ENCODE measurements at regions not wholly inside any gene's neighbourhood (a gene's known extent, or its start where the extent isn't known, plus 50 kb on each side); places are given as distances from the start of the nearest gene placed in this dataset.

DNA sequence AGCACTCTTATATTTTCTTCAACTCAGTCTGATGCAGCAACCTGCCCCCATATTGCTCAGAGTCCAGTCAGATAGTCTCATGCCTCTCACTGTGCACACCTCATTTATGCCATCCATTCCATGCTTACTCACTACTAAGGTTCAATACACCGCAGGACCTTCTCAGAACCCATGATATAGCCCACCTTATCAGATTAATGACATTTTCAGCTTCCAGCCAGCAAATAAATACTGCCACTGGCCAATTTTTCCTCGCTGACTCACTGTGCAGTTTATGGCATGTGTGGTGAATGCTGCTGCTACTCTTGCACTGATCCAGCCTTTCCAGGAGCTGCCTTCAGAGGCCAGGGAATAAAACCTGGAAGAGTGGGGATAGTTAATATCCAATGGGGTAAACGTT lies 380.6 kb upstream of the SPOCK3 start:
- TF ChIP-seq ZNF70 (CRISPR knock-in tag; IDR thresholded peaks at IDR 0.05) (no peak), TOX (CRISPR knock-in tag; IDR thresholded peaks at IDR 0.05; ENCODE audit: borderline replicate concordance) (no peak), OSR1 (CRISPR knock-in tag; IDR thresholded peaks at IDR 0.05) (no peak), ZC3H10 (CRISPR knock-in tag; IDR thresholded peaks at IDR 0.05) (no peak), BACH2 (CRISPR knock-in tag; IDR thresholded peaks at IDR 0.05; ENCODE audit: borderline replicate concordance) (no peak), GLIS3 (CRISPR knock-in tag; IDR thresholded peaks at IDR 0.05) (no peak)
- TF ChIP-seq, protein P1, sequence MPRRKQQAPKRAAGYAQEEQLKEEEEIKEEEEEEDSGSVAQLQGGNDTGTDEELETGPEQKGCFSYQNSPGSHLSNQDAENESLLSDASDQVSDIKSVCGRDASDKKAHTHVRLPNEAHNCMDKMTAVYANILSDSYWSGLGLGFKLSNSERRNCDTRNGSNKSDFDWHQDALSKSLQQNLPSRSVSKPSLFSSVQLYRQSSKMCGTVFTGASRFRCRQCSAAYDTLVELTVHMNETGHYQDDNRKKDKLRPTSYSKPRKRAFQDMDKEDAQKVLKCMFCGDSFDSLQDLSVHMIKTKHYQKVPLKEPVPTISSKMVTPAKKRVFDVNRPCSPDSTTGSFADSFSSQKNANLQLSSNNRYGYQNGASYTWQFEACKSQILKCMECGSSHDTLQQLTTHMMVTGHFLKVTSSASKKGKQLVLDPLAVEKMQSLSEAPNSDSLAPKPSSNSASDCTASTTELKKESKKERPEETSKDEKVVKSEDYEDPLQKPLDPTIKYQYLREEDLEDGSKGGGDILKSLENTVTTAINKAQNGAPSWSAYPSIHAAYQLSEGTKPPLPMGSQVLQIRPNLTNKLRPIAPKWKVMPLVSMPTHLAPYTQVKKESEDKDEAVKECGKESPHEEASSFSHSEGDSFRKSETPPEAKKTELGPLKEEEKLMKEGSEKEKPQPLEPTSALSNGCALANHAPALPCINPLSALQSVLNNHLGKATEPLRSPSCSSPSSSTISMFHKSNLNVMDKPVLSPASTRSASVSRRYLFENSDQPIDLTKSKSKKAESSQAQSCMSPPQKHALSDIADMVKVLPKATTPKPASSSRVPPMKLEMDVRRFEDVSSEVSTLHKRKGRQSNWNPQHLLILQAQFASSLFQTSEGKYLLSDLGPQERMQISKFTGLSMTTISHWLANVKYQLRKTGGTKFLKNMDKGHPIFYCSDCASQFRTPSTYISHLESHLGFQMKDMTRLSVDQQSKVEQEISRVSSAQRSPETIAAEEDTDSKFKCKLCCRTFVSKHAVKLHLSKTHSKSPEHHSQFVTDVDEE (CRISPR knock-in tag; IDR thresholded peaks at IDR 0.05), result no peak
- no peak for ATAC-seq

GRCh38 chr4:167616476-167616875 lies 382.2 kb upstream of the SPOCK3 start:
- TF ChIP-seq SNAI2 (CRISPR knock-in tag; IDR thresholded peaks at IDR 0.05), result no peak
- no peak for TF ChIP-seq PPARA (CRISPR knock-in tag; IDR thresholded peaks at IDR 0.05; ENCODE audit: borderline replicate concordance)
- TF ChIP-seq, protein P1 (CRISPR knock-in tag; IDR thresholded peaks at IDR 0.05), result no peak
- TF ChIP-seq GLIS3 (CRISPR knock-in tag; IDR thresholded peaks at IDR 0.05), result no peak
- TF ChIP-seq RARB (CRISPR knock-in tag; IDR thresholded peaks at IDR 0.05), result no peak
- TF ChIP-seq ESRRG (CRISPR knock-in tag; IDR thresholded peaks at IDR 0.05), result no peak
- TF ChIP-seq, protein P2, sequence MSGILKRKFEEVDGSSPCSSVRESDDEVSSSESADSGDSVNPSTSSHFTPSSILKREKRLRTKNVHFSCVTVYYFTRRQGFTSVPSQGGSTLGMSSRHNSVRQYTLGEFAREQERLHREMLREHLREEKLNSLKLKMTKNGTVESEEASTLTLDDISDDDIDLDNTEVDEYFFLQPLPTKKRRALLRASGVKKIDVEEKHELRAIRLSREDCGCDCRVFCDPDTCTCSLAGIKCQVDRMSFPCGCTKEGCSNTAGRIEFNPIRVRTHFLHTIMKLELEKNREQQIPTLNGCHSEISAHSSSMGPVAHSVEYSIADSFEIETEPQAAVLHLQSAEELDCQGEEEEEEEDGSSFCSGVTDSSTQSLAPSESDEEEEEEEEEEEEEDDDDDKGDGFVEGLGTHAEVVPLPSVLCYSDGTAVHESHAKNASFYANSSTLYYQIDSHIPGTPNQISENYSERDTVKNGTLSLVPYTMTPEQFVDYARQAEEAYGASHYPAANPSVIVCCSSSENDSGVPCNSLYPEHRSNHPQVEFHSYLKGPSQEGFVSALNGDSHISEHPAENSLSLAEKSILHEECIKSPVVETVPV (CRISPR knock-in tag; IDR thresholded peaks at IDR 0.05), result no peak
- TF ChIP-seq ZC3H10 (CRISPR knock-in tag; IDR thresholded peaks at IDR 0.05), result no peak
- no peak for TF ChIP-seq ARNTL (CRISPR knock-in tag; IDR thresholded peaks at IDR 0.05; ENCODE audit: borderline replicate concordance, low read depth)
- no peak for TF ChIP-seq OSR1 (CRISPR knock-in tag; IDR thresholded peaks at IDR 0.05)
- no peak for TF ChIP-seq BACH2 (CRISPR knock-in tag; IDR thresholded peaks at IDR 0.05; ENCODE audit: borderline replicate concordance)
- no peak for TF ChIP-seq ZFP30 (CRISPR knock-in tag; IDR thresholded peaks at IDR 0.05)
- no peak for TF ChIP-seq ZFP3 (CRISPR knock-in tag; IDR thresholded peaks at IDR 0.05)
- no peak for TF ChIP-seq CSDC2 (CRISPR knock-in tag; IDR thresholded peaks at IDR 0.05)
- TF ChIP-seq, protein P3, sequence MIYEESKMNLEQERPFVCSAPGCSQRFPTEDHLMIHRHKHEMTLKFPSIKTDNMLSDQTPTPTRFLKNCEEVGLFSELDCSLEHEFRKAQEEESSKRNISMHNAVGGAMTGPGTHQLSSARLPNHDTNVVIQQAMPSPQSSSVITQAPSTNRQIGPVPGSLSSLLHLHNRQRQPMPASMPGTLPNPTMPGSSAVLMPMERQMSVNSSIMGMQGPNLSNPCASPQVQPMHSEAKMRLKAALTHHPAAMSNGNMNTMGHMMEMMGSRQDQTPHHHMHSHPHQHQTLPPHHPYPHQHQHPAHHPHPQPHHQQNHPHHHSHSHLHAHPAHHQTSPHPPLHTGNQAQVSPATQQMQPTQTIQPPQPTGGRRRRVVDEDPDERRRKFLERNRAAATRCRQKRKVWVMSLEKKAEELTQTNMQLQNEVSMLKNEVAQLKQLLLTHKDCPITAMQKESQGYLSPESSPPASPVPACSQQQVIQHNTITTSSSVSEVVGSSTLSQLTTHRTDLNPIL (CRISPR knock-in tag; IDR thresholded peaks at IDR 0.05; ENCODE audit: low read depth), result no peak

GRCh38 chr4:167622481-167623240 lies 388.4 kb upstream of the SPOCK3 start:
- ATAC-seq, result peak; percentile 97
- TF ChIP-seq POU6F1 (CRISPR knock-in tag; IDR thresholded peaks at IDR 0.05; ENCODE audit: borderline replicate concordance, low read depth), result no peak
- TF ChIP-seq TCF4 (CRISPR knock-in tag; IDR thresholded peaks at IDR 0.05; ENCODE audit: borderline replicate concordance), result no peak
- TF ChIP-seq ZFP3 (CRISPR knock-in tag; IDR thresholded peaks at IDR 0.05), result no peak

More at GRCh38 chr4:167616476-167616875, 382.2 kb upstream of the SPOCK3 start:
- no peak for ATAC-seq

Measured in SK-N-SH treated with all-trans-retinoic acid at 6 μM for 48 hours (cell line).